GM12872 (cell line): ENCODE measurements at regions not wholly inside any gene's neighbourhood (a gene's known extent, or its start where the extent isn't known, plus 50 kb on each side); places are given as distances from the start of the nearest gene placed in this dataset.

ENCODE experiments used
- CTCF ChIP-seq: IDR thresholded peaks from 3 replicates; pipeline ENCODE4 v1.5.1; 2011; ENCODE audit warnings: low read depth, mild to moderate bottlenecking, low read length, moderate library complexity; ENCODE audit not compliant: insufficient read depth

GRCh38 chrX:78548012-78548411, 111.1 kb downstream of the RTL3 start:
- no peak for TF ChIP-seq CTCF

- TF ChIP-seq CTCF: no peak
Measured at GRCh38 chrX:78545233-78545632, 113.9 kb downstream of the RTL3 start.

GRCh38 chrX:78543281-78543680, 115.8 kb downstream of the RTL3 start:
- TF ChIP-seq CTCF: no peak

- no peak for TF ChIP-seq CTCF
Measured at GRCh38 chrX:78540171-78540570, 119.0 kb downstream of the RTL3 start.

GRCh38 chrX:78534221-78534620, 124.9 kb downstream of the RTL3 start:
- no peak for TF ChIP-seq CTCF

GRCh38 chrX:78532363-78532762, 126.8 kb downstream of the RTL3 start:
- no peak for TF ChIP-seq CTCF

- no peak for TF ChIP-seq CTCF
Measured at GRCh38 chrX:78527818-78528217, 131.3 kb downstream of the RTL3 start.

- TF ChIP-seq CTCF: no peak
Measured at GRCh38 chrX:78527263-78527662, 131.9 kb downstream of the RTL3 start.
